Loucy (cell line): ENCODE measurements at regions not wholly inside any gene's neighbourhood (a gene's known extent, or its start where the extent isn't known, plus 50 kb on each side); places are given as distances from the start of the nearest gene placed in this dataset.

Source experiments
- H2AFZ ChIP-seq: fragments of 200-600 bp; sonication (generic); 2 replicates; pipeline ENCODE4 v1.6.0; 2016; ENCODE audit warnings: antibody characterized with exemption, mild to moderate bottlenecking, low read length, moderate library complexity
- H3F3A ChIP-seq: fragments of 200-600 bp; 2 replicates; pipeline ENCODE4 v1.6.0; 2016; ENCODE audit warnings: antibody characterized with exemption, low read depth, mild to moderate bottlenecking
- H3K27me3 ChIP-seq: fragments of 200-600 bp; sonication (generic); 2 replicates; pipeline ENCODE4 v1.6.1; 2014; ENCODE audit warnings: low read length, mild to moderate bottlenecking; ENCODE audit not compliant: insufficient read depth, poor library complexity, severe bottlenecking
- H3K36me3 ChIP-seq: fragments of 200-600 bp; sonication (generic); 2 replicates; pipeline ENCODE4 v1.6.1; 2016; ENCODE audit warnings: low read length; ENCODE audit not compliant: insufficient read depth
- H3K4me1 ChIP-seq: fragments of 200-600 bp; sonication (generic); 2 replicates; pipeline ENCODE4 v1.5.1; 2014; ENCODE audit warnings: low read length, mild to moderate bottlenecking; ENCODE audit not compliant: insufficient read depth, poor library complexity, severe bottlenecking
- H3K4me2 ChIP-seq: fragments of 200-600 bp; sonication (generic); 2 replicates; pipeline ENCODE4 v1.6.0; 2014; ENCODE audit warnings: antibody characterized with exemption, low read length, low read depth, mild to moderate bottlenecking; ENCODE audit not compliant: poor library complexity, severe bottlenecking
- H3K4me3 ChIP-seq: fragments of 200-600 bp; sonication (generic); 2 replicates; pipeline ENCODE4 v1.5.1; 2014; ENCODE audit warnings: low read length, mild to moderate bottlenecking, mixed read lengths; ENCODE audit not compliant: poor library complexity, severe bottlenecking
- H3K79me2 ChIP-seq: fragments of 200-600 bp; sonication (generic); 2 replicates; pipeline ENCODE4 v1.6.1; 2014; ENCODE audit warnings: low read length; ENCODE audit not compliant: insufficient read depth
- H3K9ac ChIP-seq: fragments of 200-600 bp; sonication (generic); 2 replicates; pipeline ENCODE4 v1.6.0; 2014; ENCODE audit warnings: mild to moderate bottlenecking, low read depth, low read length, moderate library complexity; ENCODE audit not compliant: poor library complexity, severe bottlenecking
- H3K9me2 ChIP-seq: fragments of 200-600 bp; sonication (generic); replicated peaks from 2 replicates; pipeline ENCODE4 v1.6.1; 2016; ENCODE audit warnings: low read depth, low read length, mixed read lengths
- H3K9me3 ChIP-seq: fragments of 200-600 bp; sonication (generic); 2 replicates; pipeline ENCODE4 v1.6.1; 2014; ENCODE audit warnings: mild to moderate bottlenecking, antibody characterized with exemption, low read length, low read depth; ENCODE audit not compliant: insufficient read depth
- H4K20me1 ChIP-seq: fragments of 200-600 bp; sonication (generic); 2 replicates; pipeline ENCODE4 v1.6.0; 2014; ENCODE audit warnings: antibody characterized with exemption, low read length, mild to moderate bottlenecking; ENCODE audit not compliant: insufficient read depth, poor library complexity, severe bottlenecking
- EZH2phosphoT487 ChIP-seq: fragments of 200-600 bp; IDR thresholded peaks from 2 replicates; pipeline ENCODE4 v1.6.1; 2018; ENCODE audit warnings: antibody characterized with exemption, mild to moderate bottlenecking, moderate library complexity, borderline replicate concordance
- TF ChIP-seq, protein P1 (sequence below): fragments of 200-600 bp; sonication (generic); conservative IDR thresholded peaks from 2 replicates; pipeline ENCODE4 v1.5.1; 2014; ENCODE audit warnings: mild to moderate bottlenecking, antibody characterized with exemption, low read length

DNA sequence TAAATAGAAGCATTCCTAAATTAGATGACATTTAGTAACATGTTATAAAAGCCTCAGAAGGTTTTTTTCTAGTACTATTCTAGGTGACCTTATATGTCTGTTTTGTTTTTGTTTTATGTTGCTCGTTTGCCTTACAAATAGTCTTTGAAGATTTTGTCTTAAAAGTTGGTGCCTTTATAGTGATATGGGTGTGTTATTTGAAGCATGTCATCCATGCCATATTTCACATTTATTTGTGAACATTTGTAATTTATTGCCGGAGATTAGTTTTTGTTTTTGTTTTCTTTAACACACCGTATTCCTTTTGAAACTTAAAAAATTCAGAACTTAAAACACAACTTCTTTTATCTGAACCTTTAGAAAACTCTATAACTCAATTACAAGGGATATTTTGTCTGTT is 422.8 kb upstream of the PCDH9 start:
- H3F3A ChIP-seq = no peaks in the 10 kb centered on the region
- H2AFZ ChIP-seq = no peak overlapping the region
- no peak overlapping the region for H3K4me2 ChIP-seq
- H4K20me1 ChIP-seq = no peaks in the 10 kb centered on the region
- H3K9me3 ChIP-seq = no peaks in the 10 kb centered on the region
- no peaks in the 10 kb centered on the region for H3K9me2 ChIP-seq
- no peaks in the 10 kb centered on the region for H3K79me2 ChIP-seq
- H3K4me1 ChIP-seq = no peaks in the 10 kb centered on the region
- TF ChIP-seq, protein P1, sequence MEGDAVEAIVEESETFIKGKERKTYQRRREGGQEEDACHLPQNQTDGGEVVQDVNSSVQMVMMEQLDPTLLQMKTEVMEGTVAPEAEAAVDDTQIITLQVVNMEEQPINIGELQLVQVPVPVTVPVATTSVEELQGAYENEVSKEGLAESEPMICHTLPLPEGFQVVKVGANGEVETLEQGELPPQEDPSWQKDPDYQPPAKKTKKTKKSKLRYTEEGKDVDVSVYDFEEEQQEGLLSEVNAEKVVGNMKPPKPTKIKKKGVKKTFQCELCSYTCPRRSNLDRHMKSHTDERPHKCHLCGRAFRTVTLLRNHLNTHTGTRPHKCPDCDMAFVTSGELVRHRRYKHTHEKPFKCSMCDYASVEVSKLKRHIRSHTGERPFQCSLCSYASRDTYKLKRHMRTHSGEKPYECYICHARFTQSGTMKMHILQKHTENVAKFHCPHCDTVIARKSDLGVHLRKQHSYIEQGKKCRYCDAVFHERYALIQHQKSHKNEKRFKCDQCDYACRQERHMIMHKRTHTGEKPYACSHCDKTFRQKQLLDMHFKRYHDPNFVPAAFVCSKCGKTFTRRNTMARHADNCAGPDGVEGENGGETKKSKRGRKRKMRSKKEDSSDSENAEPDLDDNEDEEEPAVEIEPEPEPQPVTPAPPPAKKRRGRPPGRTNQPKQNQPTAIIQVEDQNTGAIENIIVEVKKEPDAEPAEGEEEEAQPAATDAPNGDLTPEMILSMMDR = no peak
- TF ChIP-seq EZH2phosphoT487 = no peak
- H3K4me3 ChIP-seq = no peak overlapping the region
- no peak overlapping the region for H3K9ac ChIP-seq
- H3K27me3 ChIP-seq = no peaks in the 10 kb centered on the region
- H3K36me3 ChIP-seq = no peaks in the 10 kb centered on the region

DNA sequence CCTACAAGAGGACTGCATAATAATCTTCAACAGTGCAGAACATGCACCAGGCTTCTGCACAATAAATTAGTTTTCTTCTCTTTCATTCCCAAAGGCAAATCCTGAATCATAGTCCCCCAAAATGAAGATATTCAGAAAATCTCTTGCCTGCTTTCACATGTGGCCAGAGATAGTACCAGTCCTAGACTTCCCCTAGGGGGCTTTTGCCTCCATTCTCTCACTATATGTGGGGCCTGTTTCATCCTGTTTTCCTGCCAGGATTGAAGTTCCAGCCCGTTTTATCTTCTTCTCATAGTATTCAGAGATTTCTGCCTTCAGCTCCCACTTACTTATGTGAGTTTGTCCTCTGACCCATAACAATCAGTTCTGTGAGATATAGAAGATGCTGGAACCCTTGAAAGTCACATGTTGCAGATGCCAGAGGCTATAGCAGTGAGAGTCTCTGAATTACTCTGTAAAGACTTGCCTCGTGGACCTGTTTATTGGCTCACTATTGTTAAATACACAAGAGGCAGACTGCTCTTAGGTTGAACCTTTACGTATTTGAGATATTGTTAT is 421.9 kb upstream of the PCDH9 start:
- no peaks in the 10 kb centered on the region for H3K27me3 ChIP-seq
- TF ChIP-seq, protein P1 = no peak
- no peak for TF ChIP-seq EZH2phosphoT487
- no peak overlapping the region for H2AFZ ChIP-seq
- H3K9me2 ChIP-seq = no peaks in the 10 kb centered on the region
- no peaks in the 10 kb centered on the region for H3K4me1 ChIP-seq
- H3F3A ChIP-seq = no peaks in the 10 kb centered on the region
- no peaks in the 10 kb centered on the region for H4K20me1 ChIP-seq
- H3K4me2 ChIP-seq = no peak overlapping the region
- no peaks in the 10 kb centered on the region for H3K79me2 ChIP-seq
- H3K9me3 ChIP-seq = no peaks in the 10 kb centered on the region
- no peak overlapping the region for H3K9ac ChIP-seq
- no peak overlapping the region for H3K4me3 ChIP-seq
- no peaks in the 10 kb centered on the region for H3K36me3 ChIP-seq

DNA sequence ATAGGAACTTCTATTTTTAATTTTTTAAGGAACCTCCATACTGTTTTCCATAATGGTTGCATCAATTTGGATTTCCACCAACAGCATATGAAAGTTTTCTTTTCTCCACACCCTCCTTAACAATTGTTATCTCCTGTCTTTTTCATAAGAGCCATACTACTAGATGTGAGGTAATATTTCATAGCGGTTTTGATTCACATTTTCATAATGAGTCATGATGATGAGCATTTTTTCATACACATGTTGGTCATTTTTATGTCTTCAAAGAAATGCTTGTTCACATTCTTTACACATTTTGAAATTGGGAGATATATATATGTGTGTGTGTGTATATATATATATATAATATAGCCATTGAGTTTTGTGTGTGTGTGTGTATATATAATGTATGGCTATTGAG is 420.3 kb upstream of the PCDH9 start:
- Histone ChIP-seq H3K27me3 (no peaks in the 10 kb centered on the region), H3K36me3 (no peaks in the 10 kb centered on the region), H3K9me3 (no peaks in the 10 kb centered on the region), H3K4me3 (no peak overlapping the region), H3K79me2 (no peaks in the 10 kb centered on the region), H3K4me2 (no peak overlapping the region), H3K4me1 (no peaks in the 10 kb centered on the region), H4K20me1 (no peaks in the 10 kb centered on the region), H2AFZ (no peak overlapping the region), H3K9ac (no peak overlapping the region), H3K9me2 (no peaks in the 10 kb centered on the region), H3F3A (no peaks in the 10 kb centered on the region)
- TF ChIP-seq, protein P1 = no peak
- no peak for TF ChIP-seq EZH2phosphoT487
